ENCODE measurements at regions not wholly inside any gene's neighbourhood (a gene's known extent, or its start where the extent isn't known, plus 50 kb on each side); places are given as distances from the start of the nearest gene placed in this dataset.

GRCh38 chr5:164002214-164002613 is 496.8 kb downstream of the MAT2B start:
- no peak for TF ChIP-seq CTCF (IDR thresholded peaks at IDR 0.05; ENCODE audit: extremely low read depth in 1 of 2, insufficient read depth in 1 of 2, low read depth in 1 of 2, low read length in 2 of 2)
- no peak for TF ChIP-seq GATA2 (IDR thresholded peaks at IDR 0.05; ENCODE audit: insufficient read depth, insufficient read length, low read depth, low read length)
- TF ChIP-seq POLR2A (IDR thresholded peaks at IDR 0.05; ENCODE audit: low read depth, low read length): no peak
- no peak for TF ChIP-seq EZH2 (IDR thresholded peaks at IDR 0.05; ENCODE audit: borderline replicate concordance, low read depth, low read length, severe bottlenecking)
- no peak for TF ChIP-seq MAX (IDR thresholded peaks at IDR 0.05; ENCODE audit: insufficient read depth, insufficient read length)

All from endothelial cell of umbilical vein (primary cell).